Upper lobe of left lung (tissue), 6 donors: ENCODE measurements at regions not wholly inside any gene's neighbourhood (a gene's known extent, or its start where the extent isn't known, plus 50 kb on each side); places are given as distances from the start of the nearest gene placed in this dataset.

Experiments used
- ATAC-seq, 2 donors: fragments of 200-7000 bp; cut with Tn5 transposase; one replicate each; pipeline ENCODE4 v1.9.1; 2022; ENCODE audit warnings: mild to moderate bottlenecking in 2 of 2, moderate library complexity in 2 of 2; ENCODE audit not compliant: low FRiP score in 2 of 2
- DNase-seq, 2 donors: peaks; one replicate each; pipeline ENCODE4 v3.0.0-alpha.2; 2019 to 2020
- H3K27ac ChIP-seq, 4 donors: fragments of 200-600 bp; sonication (generic); one replicate each; pipeline ENCODE4 v1.5.1; 2016 to 2019
- H3K27me3 ChIP-seq, 4 donors: fragments of 200-600 bp; sonication (generic); one replicate each; pipeline ENCODE4 v1.5.1; 2017 to 2019
- H3K36me3 ChIP-seq, 4 donors: fragments of 200-600 bp; sonication (generic); one replicate each; pipeline ENCODE4 v1.5.1; 2016 to 2019
- H3K4me1 ChIP-seq, 4 donors: fragments of 200-600 bp; sonication (generic); one replicate each; pipeline ENCODE4 v1.5.1; 2018 to 2019
- H3K4me3 ChIP-seq, 4 donors: fragments of 200-600 bp; sonication (generic); one replicate each; pipeline ENCODE4 v1.5.1; 2017 to 2019; ENCODE audit warnings: mild to moderate bottlenecking in 2 of 4, moderate library complexity in 1 of 4
- H3K9me3 ChIP-seq, 4 donors: fragments of 200-600 bp; sonication (generic); one replicate each; pipeline ENCODE4 v1.5.1; 2018 to 2019
- EP300 ChIP-seq, 4 donors: sonication (generic); formaldehyde crosslinking; IDR thresholded peaks; one replicate each; pipeline ENCODE4 v1.5.1; 2017; ENCODE audit warnings: antibody characterized with exemption in 4 of 4, control low read depth in 2 of 4
- POLR2A ChIP-seq, 4 donors: fragments of 450-650 bp; IDR thresholded peaks; one replicate each; pipeline ENCODE4 v1.5.1; 2016 to 2017; ENCODE audit warnings: antibody characterized with exemption in 4 of 4, mild to moderate bottlenecking in 2 of 4
- POLR2AphosphoS5 ChIP-seq, 2 donors: sonication (generic); formaldehyde crosslinking; IDR thresholded peaks; one replicate each; pipeline ENCODE4 v1.5.1; 2017; ENCODE audit warnings: antibody characterized with exemption in 2 of 2
- whole genome bisulfite sequencing, 2 donors: methylation state at CpG; one replicate each; pipeline ENCODE4 v1.1.5; 2017 to 2018; 5-methylcytosine and 5-hydroxymethylcytosine counted together
- TF ChIP-seq, protein P1 (sequence below), 6 experiments: fragments of 450-650 bp in 4 of 6; fragments of 200-600 bp in 2 of 6; sonication (generic) in 2 of 6; IDR thresholded peaks; one replicate each; pipeline ENCODE4 v1.5.1; 2016 to 2019; ENCODE audit warnings: antibody characterized with exemption in 6 of 6
- donor health status: DM: no; HTN: no; CAD: no; lungs with moderate emphysema.
- donor health status: DM: no; HTN: yes; CAD: no; lungs with severe emphysema.

DNA sequence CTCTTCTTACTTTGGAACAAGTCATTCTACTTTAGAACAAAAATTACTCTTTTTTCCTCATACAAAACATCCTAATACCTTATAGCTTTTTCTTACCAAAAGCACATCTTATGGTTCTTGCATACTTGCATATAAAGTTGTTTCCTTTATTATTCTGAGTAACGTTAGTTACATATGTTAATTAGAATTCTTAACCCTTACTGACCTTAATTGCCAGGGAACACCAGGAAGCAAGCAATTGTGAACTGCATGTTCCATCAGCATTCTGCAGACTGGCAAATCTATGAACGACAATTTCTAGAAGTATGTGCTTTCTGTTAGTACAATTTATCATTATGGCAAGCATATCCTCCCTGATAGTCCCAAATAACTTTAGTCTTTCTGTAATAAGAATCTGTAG is 831.0 kb downstream of the C6orf118 start:
- TF ChIP-seq POLR2A (IDR thresholded peaks at IDR 0.05) (no peak), POLR2AphosphoS5 (IDR thresholded peaks at IDR 0.05) (no peak), EP300 (IDR thresholded peaks at IDR 0.05) (no peak)
- TF ChIP-seq, protein P1, sequence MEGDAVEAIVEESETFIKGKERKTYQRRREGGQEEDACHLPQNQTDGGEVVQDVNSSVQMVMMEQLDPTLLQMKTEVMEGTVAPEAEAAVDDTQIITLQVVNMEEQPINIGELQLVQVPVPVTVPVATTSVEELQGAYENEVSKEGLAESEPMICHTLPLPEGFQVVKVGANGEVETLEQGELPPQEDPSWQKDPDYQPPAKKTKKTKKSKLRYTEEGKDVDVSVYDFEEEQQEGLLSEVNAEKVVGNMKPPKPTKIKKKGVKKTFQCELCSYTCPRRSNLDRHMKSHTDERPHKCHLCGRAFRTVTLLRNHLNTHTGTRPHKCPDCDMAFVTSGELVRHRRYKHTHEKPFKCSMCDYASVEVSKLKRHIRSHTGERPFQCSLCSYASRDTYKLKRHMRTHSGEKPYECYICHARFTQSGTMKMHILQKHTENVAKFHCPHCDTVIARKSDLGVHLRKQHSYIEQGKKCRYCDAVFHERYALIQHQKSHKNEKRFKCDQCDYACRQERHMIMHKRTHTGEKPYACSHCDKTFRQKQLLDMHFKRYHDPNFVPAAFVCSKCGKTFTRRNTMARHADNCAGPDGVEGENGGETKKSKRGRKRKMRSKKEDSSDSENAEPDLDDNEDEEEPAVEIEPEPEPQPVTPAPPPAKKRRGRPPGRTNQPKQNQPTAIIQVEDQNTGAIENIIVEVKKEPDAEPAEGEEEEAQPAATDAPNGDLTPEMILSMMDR (IDR thresholded peaks at IDR 0.05), result no peak
- no peak for ATAC-seq
- WGBS, 2 donors, result 7 to 12% methylated on average over 2 of the region's 2 CpGs

GRCh38 chr6:164477790-164478189 is 831.6 kb downstream of the C6orf118 start:
- H3K27ac ChIP-seq, result no peak overlapping the region
- WGBS, 2 donors, result 74 to 75% methylated on average over 2 of the region's 2 CpGs
- H3K9me3 ChIP-seq, result peaks cover 0 to 5% (median under 1%) of the 10 kb centered on the region in 4 donors
- no peaks in the 10 kb centered on the region for H3K4me1 ChIP-seq
- no peaks in the 10 kb centered on the region for H3K27me3 ChIP-seq
- DNase-seq, result no peak
- TF ChIP-seq, protein P1 (IDR thresholded peaks at IDR 0.05), result no peak
- TF ChIP-seq POLR2AphosphoS5 (IDR thresholded peaks at IDR 0.05) (no peak), POLR2A (IDR thresholded peaks at IDR 0.05) (no peak), EP300 (IDR thresholded peaks at IDR 0.05) (no peak)
- H3K36me3 ChIP-seq, result no peaks in the 10 kb centered on the region
- ATAC-seq, result no peak
- H3K4me3 ChIP-seq, result no peak overlapping the region

More for the DNA sequence above, 831.0 kb downstream of the C6orf118 start:
- no peaks in the 10 kb centered on the region for H3K27me3 ChIP-seq
- H3K4me3 ChIP-seq, result no peak overlapping the region
- no peak for DNase-seq
- H3K9me3 ChIP-seq, result peaks cover 0 to 9% (median 5%) of the 10 kb centered on the region in 4 donors
- no peaks in the 10 kb centered on the region for H3K36me3 ChIP-seq
- no peak overlapping the region for H3K27ac ChIP-seq
- H3K4me1 ChIP-seq, result no peaks in the 10 kb centered on the region

- TF ChIP-seq POLR2AphosphoS5 (IDR thresholded peaks at IDR 0.05), result no peak
- TF ChIP-seq, protein P1 (IDR thresholded peaks at IDR 0.05), result no peak
- no peak for TF ChIP-seq EP300 (IDR thresholded peaks at IDR 0.05)
- no peak for TF ChIP-seq POLR2A (IDR thresholded peaks at IDR 0.05)
- 71 to 86% methylated on average over 1 of the region's 1 CpG for WGBS, 2 donors
- no peaks in the 10 kb centered on the region for H3K9me3 ChIP-seq
- H3K4me3 ChIP-seq, result no peak overlapping the region
- no peaks in the 10 kb centered on the region for H3K36me3 ChIP-seq
- H3K27me3 ChIP-seq, result no peaks in the 10 kb centered on the region
- DNase-seq (no peak), ATAC-seq (no peak)
- H3K27ac ChIP-seq, result no peak overlapping the region
- no peaks in the 10 kb centered on the region for H3K4me1 ChIP-seq
These were observed 832.3 kb downstream of the C6orf118 start for GRCh38 chr6:164477101-164477500.

DNA sequence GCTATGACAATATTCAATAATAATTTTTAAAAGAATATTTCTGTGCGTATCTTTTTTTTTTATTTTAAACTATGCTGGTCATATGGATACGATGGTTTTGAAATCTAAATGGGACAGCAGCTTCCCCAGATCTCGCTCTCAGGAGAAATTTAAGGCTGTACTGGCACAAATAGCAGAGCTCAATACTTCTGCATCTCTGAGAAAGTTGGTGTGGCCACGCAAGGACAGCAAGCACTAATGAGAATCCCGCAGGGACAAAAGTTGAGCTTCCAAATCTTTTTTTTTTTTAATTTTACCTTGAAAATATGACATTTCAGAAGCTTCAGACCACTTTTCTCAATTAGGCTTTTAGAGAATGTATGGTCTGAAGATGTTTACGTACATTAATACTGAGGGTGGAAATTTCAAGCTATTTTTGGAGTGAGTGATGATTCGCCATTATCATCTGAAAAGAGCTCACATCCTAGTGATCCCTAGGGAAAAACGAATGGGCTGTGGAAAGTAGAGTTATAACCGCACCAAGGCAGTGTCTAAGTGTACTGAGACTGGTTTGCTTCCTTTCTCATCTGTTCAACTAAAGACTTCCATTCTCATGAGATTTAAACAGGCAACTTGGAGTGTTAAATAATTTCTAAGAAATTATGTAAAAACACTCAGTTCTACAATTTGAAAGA is 840.0 kb downstream of the C6orf118 start:
- Histone ChIP-seq H3K4me3 (no peak overlapping the region), H3K27ac (no peak overlapping the region), H3K36me3 (no peaks in the 10 kb centered on the region), H3K9me3 (no peaks in the 10 kb centered on the region), H3K4me1 (no peaks in the 10 kb centered on the region), H3K27me3 (no peaks in the 10 kb centered on the region)
- 79 to 83% methylated on average over 9 of the region's 9 CpGs for WGBS, 2 donors
- ATAC-seq (no peak), DNase-seq (no peak)
- TF ChIP-seq, protein P1 (IDR thresholded peaks at IDR 0.05), result no peak
- TF ChIP-seq EP300 (IDR thresholded peaks at IDR 0.05) (no peak), POLR2A (IDR thresholded peaks at IDR 0.05) (no peak), POLR2AphosphoS5 (IDR thresholded peaks at IDR 0.05) (no peak)

DNA sequence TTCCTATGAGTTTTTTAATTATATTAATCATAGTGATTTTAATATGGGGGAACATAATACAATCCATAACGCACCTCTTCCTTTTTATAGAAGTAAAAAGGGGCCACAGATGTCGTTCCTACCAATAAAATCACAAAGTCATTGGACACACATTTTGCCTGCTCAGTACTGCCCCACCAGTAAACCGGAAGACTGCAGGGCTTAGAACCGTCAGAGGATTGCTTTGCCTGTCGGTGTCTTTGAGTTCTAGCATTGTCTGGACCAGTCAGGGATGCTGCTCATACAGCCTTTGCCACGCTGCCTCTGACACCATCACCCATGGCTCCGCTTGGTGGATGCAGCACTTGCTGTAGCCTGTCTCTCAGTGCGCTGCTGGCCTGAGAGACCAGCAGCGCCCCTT is 853.6 kb downstream of the C6orf118 start:
- Histone ChIP-seq H3K27ac (no peak overlapping the region), H3K4me3 (no peak overlapping the region), H3K4me1 (no peaks in the 10 kb centered on the region), H3K27me3 (no peaks in the 10 kb centered on the region), H3K9me3 (no peaks in the 10 kb centered on the region), H3K36me3 (no peaks in the 10 kb centered on the region)
- DNase-seq (peak in 1 of 2 donors; percentile 3), ATAC-seq (no peak)
- 89 to 92% methylated on average over 9 of the region's 9 CpGs for WGBS, 2 donors
- no peak for TF ChIP-seq POLR2A (IDR thresholded peaks at IDR 0.05)
